H9 (cell line): ENCODE measurements at regions not wholly inside any gene's neighbourhood (a gene's known extent, or its start where the extent isn't known, plus 50 kb on each side); places are given as distances from the start of the nearest gene placed in this dataset.

Experiments used
- DNase-seq: peaks from one replicate; pipeline ENCODE4 v3.0.0-alpha.2; 2017
- H2AFZ ChIP-seq: one replicate; pipeline ENCODE4 v1.6.1; 2013; ENCODE audit warnings: mild to moderate bottlenecking, low read length, control low read depth, moderate library complexity
- H2AK5ac ChIP-seq: 2 replicates; pipeline ENCODE4 v1.6.1; 2013; ENCODE audit warnings: low read length, control low read depth, mixed read lengths; ENCODE audit not compliant: insufficient read length
- H2BK120ac ChIP-seq: one replicate; pipeline ENCODE4 v1.6.1; 2013; ENCODE audit warnings: low read depth, mild to moderate bottlenecking, low read length, control low read depth, inconsistent platforms; ENCODE audit not compliant: poor library complexity, severe bottlenecking
- H2BK12ac ChIP-seq: 2 replicates; pipeline ENCODE4 v1.6.1; 2013; ENCODE audit warnings: low read length, control low read depth, mixed read lengths, low read depth; ENCODE audit not compliant: insufficient read length
- H2BK15ac ChIP-seq: 2 replicates; pipeline ENCODE4 v1.6.1; 2013; ENCODE audit warnings: low read depth, low read length, control low read depth
- H2BK20ac ChIP-seq: one replicate; pipeline ENCODE4 v1.6.1; 2013; ENCODE audit warnings: low read depth, mild to moderate bottlenecking, low read length, control low read depth, inconsistent platforms; ENCODE audit not compliant: poor library complexity, severe bottlenecking
- H2BK5ac ChIP-seq: 2 replicates; pipeline ENCODE4 v1.6.1; 2013; ENCODE audit warnings: low read length, control low read depth, mixed read lengths; ENCODE audit not compliant: insufficient read length
- H3K14ac ChIP-seq: 2 replicates; pipeline ENCODE4 v1.6.1; 2013; ENCODE audit warnings: low read length, control low read depth; ENCODE audit not compliant: insufficient read depth
- H3K18ac ChIP-seq: 2 replicates; pipeline ENCODE4 v1.6.1; 2013; ENCODE audit warnings: low read depth, mild to moderate bottlenecking, mixed read lengths, low read length, control low read depth; ENCODE audit not compliant: insufficient read length
- H3K23ac ChIP-seq: 2 replicates; pipeline ENCODE4 v1.6.1; 2013; ENCODE audit warnings: low read length, control low read depth, mixed read lengths, low read depth; ENCODE audit not compliant: insufficient read length
- H3K23me2 ChIP-seq: 2 replicates; pipeline ENCODE4 v1.6.1; 2013; ENCODE audit warnings: low read depth, mild to moderate bottlenecking, mixed read lengths, low read length, control low read depth; ENCODE audit not compliant: insufficient read length, poor library complexity, severe bottlenecking
- H3K27ac ChIP-seq: 2 replicates; pipeline ENCODE4 v1.5.1; 2013; ENCODE audit warnings: low read length, control low read depth, mixed read lengths, low read depth; ENCODE audit not compliant: insufficient read length
- H3K27me3 ChIP-seq: 2 replicates; pipeline ENCODE4 v1.6.1; 2013; ENCODE audit warnings: low read length, control low read depth, inconsistent platforms; ENCODE audit not compliant: insufficient read depth
- H3K4ac ChIP-seq: 2 replicates; pipeline ENCODE4 v1.6.1; 2013; ENCODE audit warnings: low read depth, mild to moderate bottlenecking, control low read depth, inconsistent platforms, low read length, moderate library complexity
- H3K4me1 ChIP-seq: 2 replicates; pipeline ENCODE4 v1.6.1; 2013; ENCODE audit warnings: low read length, control low read depth, inconsistent platforms; ENCODE audit not compliant: insufficient read depth
- H3K4me2 ChIP-seq: 2 replicates; pipeline ENCODE4 v1.6.1; 2013; ENCODE audit warnings: low read length, control low read depth, mixed read lengths; ENCODE audit not compliant: insufficient read length, insufficient read depth
- H3K56ac ChIP-seq: 2 replicates; pipeline ENCODE4 v1.6.1; 2013; ENCODE audit warnings: low read depth, mild to moderate bottlenecking, mixed read lengths, low read length, control low read depth; ENCODE audit not compliant: insufficient read length
- H3K79me1 ChIP-seq: 2 replicates; pipeline ENCODE4 v1.6.1; 2013; ENCODE audit warnings: low read depth, mild to moderate bottlenecking, moderate library complexity, low read length, control low read depth, inconsistent platforms; ENCODE audit not compliant: insufficient read depth, poor library complexity, severe bottlenecking
- H3K79me2 ChIP-seq: 2 replicates; pipeline ENCODE4 v1.6.1; 2013; ENCODE audit warnings: low read length, control low read depth, inconsistent platforms; ENCODE audit not compliant: insufficient read depth
- H3K9ac ChIP-seq: 2 replicates; pipeline ENCODE4 v1.6.1; 2013; ENCODE audit warnings: low read length, control low read depth, mixed read lengths; ENCODE audit not compliant: insufficient read length; ENCODE audit errors: extremely low read depth
- H3K9me3 ChIP-seq: one replicate; pipeline ENCODE4 v1.6.1; 2013; ENCODE audit warnings: low read depth, low read length, inconsistent platforms; ENCODE audit not compliant: control insufficient read depth
- H3T11ph ChIP-seq: one replicate; pipeline ENCODE4 v1.6.1; 2013; ENCODE audit warnings: mild to moderate bottlenecking, low read length, control low read depth, inconsistent platforms
- H4K20me1 ChIP-seq: one replicate; pipeline ENCODE4 v1.6.1; 2013; ENCODE audit not compliant: control insufficient read depth, insufficient read length, insufficient read depth
- H4K5ac ChIP-seq: 2 replicates; pipeline ENCODE4 v1.6.1; 2013; ENCODE audit warnings: low read depth, mild to moderate bottlenecking, mixed read lengths, low read length, control low read depth; ENCODE audit not compliant: insufficient read length
- H4K8ac ChIP-seq: replicated peaks from 2 replicates; pipeline ENCODE4 v1.6.1; 2013; ENCODE audit warnings: low read length, control low read depth, mixed read lengths, low read depth; ENCODE audit not compliant: insufficient read length
- H4K91ac ChIP-seq: 2 replicates; pipeline ENCODE4 v1.6.1; 2013; ENCODE audit warnings: low read depth, mild to moderate bottlenecking, moderate library complexity, mixed read lengths, low read length, control low read depth; ENCODE audit not compliant: insufficient read length
- H3K27ac Mint-ChIP-seq, 3 experiments: 2 replicates in 2 of 3; 3 replicates in 1 of 3; pipeline ENCODE4 v1.8.0; 2020 to 2021; ENCODE audit warnings: mixed read lengths in 3 of 3, mild to moderate bottlenecking in 1 of 3, moderate library complexity in 1 of 3
- H3K27me3 Mint-ChIP-seq: 2 replicates; pipeline ENCODE4 v1.8.0; 2021; ENCODE audit warnings: low read depth, mild to moderate bottlenecking, moderate library complexity, mixed read lengths
- H3K36me3 Mint-ChIP-seq, 3 experiments: 2 replicates in 2 of 3; 3 replicates in 1 of 3; pipeline ENCODE4 v1.8.0; 2020 to 2021; ENCODE audit warnings: low read depth in 3 of 3, mixed read lengths in 3 of 3; ENCODE audit not compliant: insufficient read depth in 1 of 3
- H3K4me1 Mint-ChIP-seq, 2 experiments: 2 replicates each; pipeline ENCODE4 v1.8.0; 2020; ENCODE audit warnings: mixed read lengths in 2 of 2
- H3K4me3 Mint-ChIP-seq, 2 experiments: 2 replicates in 1 of 2; 3 replicates in 1 of 2; pipeline ENCODE4 v1.8.0; 2020 to 2021; ENCODE audit warnings: mild to moderate bottlenecking in 2 of 2, mixed read lengths in 2 of 2, moderate library complexity in 1 of 2
- H3K9me3 Mint-ChIP-seq, 2 experiments: 2 replicates in 1 of 2; 3 replicates in 1 of 2; pipeline ENCODE4 v1.8.0; 2020; ENCODE audit warnings: mild to moderate bottlenecking in 2 of 2, mixed read lengths in 2 of 2, moderate library complexity in 1 of 2
- WGBS: extraction: QIAGEN DNeasy Blood & Tissue Kit; methylation state at CpG from one replicate; pipeline ENCODE4 v1.1.7; 2013; ENCODE audit warnings: missing lambda C conversion rate, low lambda C conversion rate, mixed read lengths; ENCODE audit not compliant: insufficient read length; ENCODE audit errors: extremely low coverage; 5-methylcytosine and 5-hydroxymethylcytosine counted together
- TF ChIP-seq, protein P1 (sequence below): fragments of 200-600 bp; sonication (generic); conservative IDR thresholded peaks from 3 replicates; pipeline ENCODE4 v1.8.0; 2021; ENCODE audit warnings: antibody characterized with exemption, mild to moderate bottlenecking

DNA sequence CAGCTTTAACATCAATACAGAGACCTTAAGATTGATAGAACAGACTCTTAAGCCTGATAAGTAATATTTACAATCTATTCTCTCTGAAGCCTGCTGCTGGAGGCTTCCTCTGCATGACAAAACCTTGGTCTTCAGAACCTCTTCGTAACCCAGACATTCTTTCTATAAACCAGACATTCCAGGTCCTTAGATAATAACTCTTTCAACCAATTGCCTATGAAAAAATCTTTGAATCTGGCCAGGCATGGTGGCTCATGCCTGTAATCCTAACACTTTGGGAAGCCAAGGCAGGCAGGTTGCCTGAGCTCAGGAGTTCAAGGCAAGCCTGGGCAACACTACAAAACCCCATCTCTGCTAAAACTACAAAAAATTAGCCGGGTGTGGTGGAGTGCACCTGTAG, 327.8 kb downstream of the ENC1 start:
- Histone ChIP-seq H3K27ac (no peak overlapping the region), H2BK12ac (no peak overlapping the region), H3K4me1 (no peaks in the 10 kb centered on the region), H3K56ac (no peak overlapping the region), H3K9me3 (no peaks in the 10 kb centered on the region), H2BK5ac (no peak overlapping the region), H3K79me1 (no peaks in the 10 kb centered on the region), H4K91ac (no peak overlapping the region), H3K9ac (no peak overlapping the region), H2AFZ (no peak overlapping the region), H3K23me2 (no peaks in the 10 kb centered on the region), H4K20me1 (no peaks in the 10 kb centered on the region), H3K23ac (no peak overlapping the region), H3K14ac (no peak overlapping the region), H3K4ac (no peak overlapping the region), H2AK5ac (no peak overlapping the region), H3K18ac (no peak overlapping the region), H3K27me3 (no peaks in the 10 kb centered on the region), H3K79me2 (no peaks in the 10 kb centered on the region), H2BK120ac (no peak overlapping the region), H4K8ac (no peak overlapping the region), H2BK20ac (no peak overlapping the region), H3T11ph (no peak overlapping the region), H4K5ac (no peak overlapping the region), H3K4me2 (no peak overlapping the region), H2BK15ac (no peak overlapping the region)
- TF ChIP-seq, protein P1, sequence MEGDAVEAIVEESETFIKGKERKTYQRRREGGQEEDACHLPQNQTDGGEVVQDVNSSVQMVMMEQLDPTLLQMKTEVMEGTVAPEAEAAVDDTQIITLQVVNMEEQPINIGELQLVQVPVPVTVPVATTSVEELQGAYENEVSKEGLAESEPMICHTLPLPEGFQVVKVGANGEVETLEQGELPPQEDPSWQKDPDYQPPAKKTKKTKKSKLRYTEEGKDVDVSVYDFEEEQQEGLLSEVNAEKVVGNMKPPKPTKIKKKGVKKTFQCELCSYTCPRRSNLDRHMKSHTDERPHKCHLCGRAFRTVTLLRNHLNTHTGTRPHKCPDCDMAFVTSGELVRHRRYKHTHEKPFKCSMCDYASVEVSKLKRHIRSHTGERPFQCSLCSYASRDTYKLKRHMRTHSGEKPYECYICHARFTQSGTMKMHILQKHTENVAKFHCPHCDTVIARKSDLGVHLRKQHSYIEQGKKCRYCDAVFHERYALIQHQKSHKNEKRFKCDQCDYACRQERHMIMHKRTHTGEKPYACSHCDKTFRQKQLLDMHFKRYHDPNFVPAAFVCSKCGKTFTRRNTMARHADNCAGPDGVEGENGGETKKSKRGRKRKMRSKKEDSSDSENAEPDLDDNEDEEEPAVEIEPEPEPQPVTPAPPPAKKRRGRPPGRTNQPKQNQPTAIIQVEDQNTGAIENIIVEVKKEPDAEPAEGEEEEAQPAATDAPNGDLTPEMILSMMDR, result no peak
- Mint-ChIP-seq H3K4me3 (no peak overlapping the region), H3K27ac (no peak overlapping the region), H3K9me3 (no peaks in the 10 kb centered on the region), H3K4me1 (peaks cover 0 to 4% of the 10 kb centered on the region in 2 experiments; a peak in 1 of 4 replicates), H3K36me3 (no peaks in the 10 kb centered on the region), H3K27me3 (0 out of 2 replicates have a peak, but pooled peaks cover 2% of the 10 kb centered on the region)
- DNase-seq, result no peak
- WGBS, result no CpG with 5 or more reads among the region's 2 CpGs
